ENCODE measurements at regions not wholly inside any gene's neighbourhood (a gene's known extent, or its start where the extent isn't known, plus 50 kb on each side); places are given as distances from the start of the nearest gene placed in this dataset.

DNA sequence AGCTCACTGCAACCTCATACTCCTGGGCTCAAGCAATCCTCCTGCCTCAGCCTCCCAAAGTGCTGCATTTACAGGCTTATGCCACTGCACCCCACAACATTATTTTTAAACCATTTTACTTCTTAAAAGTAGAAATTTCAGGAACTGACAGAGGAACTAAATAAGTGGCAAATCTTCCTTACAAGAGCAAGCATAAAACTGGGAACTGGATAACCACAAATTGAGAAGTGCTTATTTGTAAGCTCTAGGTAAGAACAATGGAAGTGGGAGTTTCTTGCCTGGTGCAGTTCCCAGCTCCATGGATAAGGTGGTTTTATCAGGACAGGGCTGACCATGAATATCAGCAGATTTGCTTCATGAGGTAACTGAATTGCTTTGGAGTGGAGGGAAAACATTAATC, 655.2 kb downstream of the DIPK2A start:
- TF ChIP-seq CTCF (IDR thresholded peaks at IDR 0.05; ENCODE audit: poor library complexity, severe bottlenecking) (no peak), POLR2AphosphoS5 (IDR thresholded peaks at IDR 0.05) (no peak), REST (IDR thresholded peaks at IDR 0.05; ENCODE audit: borderline replicate concordance) (no peak)
